ENCODE measurements at regions not wholly inside any gene's neighbourhood (a gene's known extent, or its start where the extent isn't known, plus 50 kb on each side); places are given as distances from the start of the nearest gene placed in this dataset.
A peak's percentile ranks its signal among the peaks of the same experiment; 100 is the strongest.
"Not testable (repeated sequence)": the region's sequence is repeated elsewhere in the genome, so short reads cannot be mapped to it uniquely, and the experiment has no call there.

- H3K4me1 Mint-ChIP-seq; H3K4me3 Mint-ChIP-seq; H3K27ac Mint-ChIP-seq; H3K36me3 Mint-ChIP-seq; DNase-seq; H3K27me3 Mint-ChIP-seq (ENCODE audit: low read depth in 3 of 3): not testable (repeated sequence)
- peaks cover 5 to 34% (median 12%) of the 10 kb centered on the region in 6 donors for H3K9me3 Mint-ChIP-seq
Measured at GRCh38 chr10:77740396-77740795, 102.8 kb upstream of the KCNMA1 start.

GRCh38 chr10:77738496-77739158 lies 101.0 kb upstream of the KCNMA1 start:
- no peak overlapping the region for H3K4me3 Mint-ChIP-seq
- H3K9me3 Mint-ChIP-seq: peaks cover 5 to 34% (median 12%) of the 10 kb centered on the region in 6 donors
- no peak for DNase-seq
- peak overlapping the region in 1 of 6 donors; percentile 23 for H3K27ac Mint-ChIP-seq
- no peaks in the 10 kb centered on the region for H3K4me1 Mint-ChIP-seq
- peaks cover 4 to 8% (median 5%) of the 10 kb centered on the region in 3 donors for H3K36me3 Mint-ChIP-seq
- H3K27me3 Mint-ChIP-seq (ENCODE audit: low read depth in 3 of 3): peaks cover 5 to 9% (median 9%) of the 10 kb centered on the region in 3 donors

DNA sequence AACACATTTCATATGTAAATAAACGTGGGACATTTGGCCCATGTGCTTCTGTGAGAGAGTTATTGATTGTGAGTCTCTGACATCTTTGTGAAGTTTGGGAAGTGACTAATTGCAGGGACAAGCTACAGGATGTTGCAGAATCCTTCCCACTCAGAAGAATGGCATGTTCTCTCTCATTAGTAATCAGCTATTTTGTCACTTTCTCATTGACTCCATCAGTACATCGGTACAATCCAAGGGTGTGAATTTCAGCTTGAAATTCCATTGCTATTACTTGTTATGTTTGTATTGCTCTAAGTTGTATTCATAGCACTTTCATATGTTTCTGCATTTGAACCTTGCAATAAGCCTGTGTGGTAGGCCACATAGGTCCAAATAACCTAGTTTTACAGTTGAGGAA lies 100.0 kb upstream of the KCNMA1 start:
- peaks cover 5 to 8% (median 6%) of the 10 kb centered on the region in 3 donors for H3K27me3 Mint-ChIP-seq (ENCODE audit: low read depth in 3 of 3)
- no peak for DNase-seq

GRCh38 chr10:77735136-77735535 lies 97.5 kb upstream of the KCNMA1 start:
- not testable (repeated sequence) for H3K4me1 Mint-ChIP-seq; H3K27ac Mint-ChIP-seq; H3K27me3 Mint-ChIP-seq (ENCODE audit: low read depth in 3 of 3); H3K4me3 Mint-ChIP-seq; DNase-seq; H3K36me3 Mint-ChIP-seq
- H3K9me3 Mint-ChIP-seq: peaks cover 4 to 27% (median 8%) of the 10 kb centered on the region in 6 donors

More for the DNA sequence above, 100.0 kb upstream of the KCNMA1 start:
- Mint-ChIP-seq H3K9me3 (peaks cover 5 to 34% (median 12%) of the 10 kb centered on the region in 6 donors), H3K4me1 (no peaks in the 10 kb centered on the region), H3K27ac (no peak overlapping the region), H3K36me3 (peaks cover 4 to 8% (median 5%) of the 10 kb centered on the region in 3 donors), H3K4me3 (no peak overlapping the region)

- H3K27me3 Mint-ChIP-seq (ENCODE audit: low read depth in 3 of 3): peaks cover 0 to 4% (median 3%) of the 10 kb centered on the region in 3 donors
- H3K27ac Mint-ChIP-seq: no peak overlapping the region
- H3K36me3 Mint-ChIP-seq: peaks cover 0 to 5% (median 0%) of the 10 kb centered on the region in 3 donors
- peaks cover 3% of the 10 kb centered on the region in 2 donors for H3K4me1 Mint-ChIP-seq
- no peak for DNase-seq
- peaks cover 0 to 7% (median under 1%) of the 10 kb centered on the region in 6 donors for H3K9me3 Mint-ChIP-seq
- no peak overlapping the region for H3K4me3 Mint-ChIP-seq
Measured at GRCh38 chr10:77732213-77733003, 94.8 kb upstream of the KCNMA1 start.

- DNase-seq: no peak
- H3K36me3 Mint-ChIP-seq: peaks cover 0 to 4% (median 0%) of the 10 kb centered on the region in 3 donors
- H3K4me3 Mint-ChIP-seq: no peak overlapping the region
- H3K9me3 Mint-ChIP-seq: peaks cover 0 to 4% (median 0%) of the 10 kb centered on the region in 6 donors
- peaks cover 12 to 13% of the 10 kb centered on the region in 2 donors for H3K4me1 Mint-ChIP-seq
- H3K27ac Mint-ChIP-seq: no peak overlapping the region
- H3K27me3 Mint-ChIP-seq (ENCODE audit: low read depth in 3 of 3): peaks cover 0 to 3% (median 2%) of the 10 kb centered on the region in 3 donors
Measured at GRCh38 chr10:77727481-77727880, 89.9 kb upstream of the KCNMA1 start.

DNA sequence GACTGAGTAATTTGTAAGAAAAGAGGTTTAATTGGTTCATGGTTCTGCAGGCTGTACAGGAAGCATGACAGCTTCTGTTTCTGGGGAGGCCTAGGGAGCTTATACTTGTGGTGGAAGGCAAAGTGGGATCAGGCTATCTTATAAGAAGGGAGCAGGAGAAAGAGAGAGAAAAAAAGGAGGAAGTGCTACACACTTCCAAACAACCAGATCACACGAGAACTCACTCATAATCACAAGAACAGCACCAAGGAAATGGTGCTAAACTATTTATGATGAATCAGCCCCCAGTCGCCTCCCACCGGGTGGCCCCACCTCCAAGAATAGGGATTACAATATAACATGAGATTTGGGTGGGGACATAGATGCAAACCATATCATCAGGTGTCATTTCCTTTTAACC lies 89.1 kb upstream of the KCNMA1 start:
- peaks cover 0 to 3% (median 2%) of the 10 kb centered on the region in 3 donors for H3K27me3 Mint-ChIP-seq (ENCODE audit: low read depth in 3 of 3)
- no peak overlapping the region for H3K27ac Mint-ChIP-seq
- H3K9me3 Mint-ChIP-seq: peaks cover 0 to 4% (median 0%) of the 10 kb centered on the region in 6 donors
- H3K4me3 Mint-ChIP-seq: peak overlapping the region in 1 of 5 donors; percentile 28
- peak in 1 of 3 donors; percentile 6 for DNase-seq
- peaks cover 12 to 13% of the 10 kb centered on the region in 2 donors for H3K4me1 Mint-ChIP-seq
- peaks cover 0 to 4% (median 0%) of the 10 kb centered on the region in 3 donors for H3K36me3 Mint-ChIP-seq

DNA sequence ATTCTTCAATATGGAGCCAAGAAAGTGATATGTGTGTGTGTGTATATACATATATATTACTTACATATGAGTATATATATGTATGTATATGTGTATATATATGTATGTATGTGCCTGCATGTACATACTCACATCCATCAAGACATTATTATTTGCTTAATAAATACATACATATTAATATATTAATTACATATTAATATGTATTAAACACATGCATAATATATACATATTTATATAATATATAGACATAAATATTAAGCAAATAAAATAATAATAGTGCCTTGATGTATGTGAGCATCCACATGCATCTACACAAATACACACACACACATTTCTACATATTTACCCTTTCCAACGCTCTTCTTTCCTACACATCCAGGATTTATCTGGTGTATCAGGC lies 88.7 kb upstream of the KCNMA1 start:
- H3K27ac Mint-ChIP-seq: no peak overlapping the region
- peaks cover 0 to 4% (median 0%) of the 10 kb centered on the region in 3 donors for H3K36me3 Mint-ChIP-seq
- DNase-seq: no peak
- H3K27me3 Mint-ChIP-seq (ENCODE audit: low read depth in 3 of 3): peaks cover 0 to 3% (median 2%) of the 10 kb centered on the region in 3 donors
- peaks cover 0 to 4% (median 0%) of the 10 kb centered on the region in 6 donors for H3K9me3 Mint-ChIP-seq
- peaks cover 12 to 13% of the 10 kb centered on the region in 2 donors for H3K4me1 Mint-ChIP-seq
- H3K4me3 Mint-ChIP-seq: no peak overlapping the region

GRCh38 chr10:77724820-77725219 lies 87.2 kb upstream of the KCNMA1 start:
- Mint-ChIP-seq H3K9me3 (peaks cover 0 to 4% (median 0%) of the 10 kb centered on the region in 6 donors), H3K36me3 (peaks cover 0 to 4% (median 0%) of the 10 kb centered on the region in 3 donors), H3K27ac (no peak overlapping the region), H3K27me3 (ENCODE audit: low read depth in 3 of 3) (peaks cover 0 to 3% (median 2%) of the 10 kb centered on the region in 3 donors), H3K4me3 (no peak overlapping the region), H3K4me1 (peaks cover 12 to 13% of the 10 kb centered on the region in 2 donors)
- DNase-seq: no peak

DNA sequence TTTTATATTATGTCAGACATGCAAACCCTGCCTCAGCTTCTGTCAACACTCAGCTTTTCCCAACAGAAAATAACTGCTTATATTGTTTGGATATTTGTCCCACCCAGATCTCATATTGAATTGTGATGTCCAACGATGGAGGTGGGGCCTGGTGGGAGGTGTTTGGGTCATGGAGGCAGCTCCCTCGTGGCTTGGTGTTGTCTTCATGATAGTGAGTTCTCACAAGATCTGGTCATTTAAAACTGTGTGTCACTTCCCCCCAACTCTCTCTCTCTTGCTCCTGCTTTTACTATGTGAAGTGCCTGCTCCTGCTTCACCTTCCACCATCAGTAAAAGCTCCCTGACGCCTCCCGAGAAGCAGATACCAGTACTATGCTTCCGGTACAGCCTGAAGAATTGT lies 85.8 kb upstream of the KCNMA1 start:
- peaks cover 12 to 13% of the 10 kb centered on the region in 2 donors for H3K4me1 Mint-ChIP-seq
- no peak overlapping the region for H3K27ac Mint-ChIP-seq
- DNase-seq: no peak
- H3K27me3 Mint-ChIP-seq (ENCODE audit: low read depth in 3 of 3): peaks cover 1 to 6% (median 4%) of the 10 kb centered on the region in 3 donors
- peaks cover 0 to 4% (median 0%) of the 10 kb centered on the region in 3 donors for H3K36me3 Mint-ChIP-seq
- no peak overlapping the region for H3K4me3 Mint-ChIP-seq
- peaks cover 0 to 4% (median 0%) of the 10 kb centered on the region in 6 donors for H3K9me3 Mint-ChIP-seq

DNA sequence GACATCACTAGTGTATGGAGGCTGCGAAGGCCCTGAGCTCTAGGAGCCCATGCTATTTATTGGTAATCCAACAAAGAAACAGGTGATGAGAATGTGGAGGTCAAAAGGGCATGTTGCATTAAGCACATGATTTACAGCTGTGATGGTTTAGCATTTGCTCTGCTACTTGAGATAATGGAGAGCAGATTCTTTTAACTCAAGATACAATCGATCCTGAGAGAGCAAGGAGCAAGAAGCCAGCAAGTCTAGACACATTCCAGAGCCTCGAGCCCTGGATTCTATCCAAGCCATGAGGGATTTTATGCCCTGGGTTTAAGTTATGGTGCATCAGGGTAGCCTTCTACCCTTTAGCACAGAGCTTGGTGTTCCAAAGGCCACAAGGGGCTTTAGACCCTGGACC lies 85.3 kb upstream of the KCNMA1 start:
- H3K4me3 Mint-ChIP-seq; H3K36me3 Mint-ChIP-seq; H3K27me3 Mint-ChIP-seq (ENCODE audit: low read depth in 3 of 3); DNase-seq; H3K27ac Mint-ChIP-seq; H3K9me3 Mint-ChIP-seq: not testable (repeated sequence)
- H3K4me1 Mint-ChIP-seq: peaks cover 11 to 13% of the 10 kb centered on the region in 2 donors

- Mint-ChIP-seq H3K27me3 (ENCODE audit: low read depth in 3 of 3) (peaks cover 1 to 8% (median 4%) of the 10 kb centered on the region in 3 donors), H3K4me1 (peaks cover 3 to 5% of the 10 kb centered on the region in 2 donors), H3K36me3 (peaks cover 0 to 4% (median 0%) of the 10 kb centered on the region in 3 donors), H3K4me3 (no peak overlapping the region), H3K27ac (no peak overlapping the region), H3K9me3 (peaks cover 0 to 4% (median 0%) of the 10 kb centered on the region in 6 donors)
- no peak for DNase-seq
Measured at GRCh38 chr10:77721815-77722214, 84.2 kb upstream of the KCNMA1 start.

GRCh38 chr10:77718957-77719356 lies 81.3 kb upstream of the KCNMA1 start:
- Mint-ChIP-seq H3K4me1 (no peaks in the 10 kb centered on the region), H3K27me3 (ENCODE audit: low read depth in 3 of 3) (peaks cover 2 to 9% (median 5%) of the 10 kb centered on the region in 3 donors), H3K9me3 (peaks cover 0 to 1% (median 0%) of the 10 kb centered on the region in 6 donors), H3K4me3 (no peak overlapping the region), H3K27ac (no peak overlapping the region), H3K36me3 (no peaks in the 10 kb centered on the region)
- no peak for DNase-seq

DNA sequence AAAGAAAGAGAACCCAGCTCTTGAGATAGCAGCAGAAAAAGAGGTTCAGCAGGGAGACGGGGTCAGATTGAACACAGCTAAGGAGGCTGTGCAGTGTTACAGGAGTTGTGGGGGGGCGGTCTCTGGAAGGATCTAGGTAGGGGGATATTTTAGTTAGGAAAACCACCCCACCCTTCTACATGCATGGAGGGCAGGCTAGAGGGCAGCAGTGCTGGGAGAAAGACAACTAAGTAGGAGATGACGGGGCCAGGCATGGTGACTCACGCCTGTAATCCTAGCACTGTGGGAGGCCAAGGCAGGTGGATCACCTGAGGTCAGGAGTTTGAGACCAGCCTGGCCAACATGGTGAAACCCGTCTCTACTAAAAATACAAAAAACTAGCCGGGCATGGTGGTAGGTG lies 80.7 kb upstream of the KCNMA1 start:
- not testable (repeated sequence) for H3K27me3 Mint-ChIP-seq (ENCODE audit: low read depth in 3 of 3); H3K4me3 Mint-ChIP-seq; H3K9me3 Mint-ChIP-seq; H3K36me3 Mint-ChIP-seq; H3K4me1 Mint-ChIP-seq; DNase-seq; H3K27ac Mint-ChIP-seq

Data from immature natural killer cell (primary cell).